ENCODE measurements at regions not wholly inside any gene's neighbourhood (a gene's known extent, or its start where the extent isn't known, plus 50 kb on each side); places are given as distances from the start of the nearest gene placed in this dataset.

GRCh38 chr12:24418157-24418556, 468.7 kb upstream of the SOX5 start:
- Histone ChIP-seq H3K27me3 (ENCODE audit: control insufficient read depth in 2 of 2, insufficient read depth in 2 of 2, low read length in 2 of 2) (no peaks in the 10 kb centered on the region), H3K4me3 (no peak overlapping the region), H3K9me1 (ENCODE audit: control insufficient read depth, insufficient read depth, low read length) (no peaks in the 10 kb centered on the region), H2AFZ (ENCODE audit: low read depth, low read length) (no peak overlapping the region), H3K36me3 (ENCODE audit: control insufficient read depth, insufficient read depth, low read length) (no peaks in the 10 kb centered on the region), H3K9me3 (replicated peaks; ENCODE audit: control insufficient read depth, insufficient read depth, low read depth, low read length) (no peaks in the 10 kb centered on the region), H3K79me2 (ENCODE audit: control insufficient read depth, insufficient read depth, low read length) (no peaks in the 10 kb centered on the region), H3K9ac (ENCODE audit: insufficient read depth in 1 of 2, low read depth in 2 of 2, low read length in 2 of 2) (no peak overlapping the region), H3K4me2 (ENCODE audit: insufficient read depth, low read length) (no peak overlapping the region), H3K4me1 (replicated peaks in 1 of 2; ENCODE audit: control insufficient read depth in 2 of 2, insufficient read depth in 2 of 2, low read length in 2 of 2) (no peaks in the 10 kb centered on the region), H3K27ac (ENCODE audit: extremely low read depth, low read depth, low read length) (no peak overlapping the region), H4K20me1 (replicated peaks; ENCODE audit: control insufficient read depth, insufficient read depth, low read length) (no peaks in the 10 kb centered on the region)
- in situ Hi-C loops (cut with MboI) (no loop called here), intact Hi-C loops (cut with micrococcal nuclease) (no loop called here)
- ATAC-seq (no peak), DNase-seq (ENCODE audit: extremely low read depth in 1 of 4, low spot score in 3 of 4) (no peak), FAIRE-seq (no peak)
- ChIA-PET CTCF (ENCODE audit: low intra/inter-chr PET ratio) (no interaction called here), POLR2A (no interaction called here)
- TF ChIP-seq NR3C1 (CRISPR knock-in tag; IDR thresholded peaks at IDR 0.05) (no peak), FUS (optimal IDR thresholded peaks at IDR 0.05; ENCODE audit: low read depth, low read length) (no peak), KHSRP (IDR thresholded peaks at IDR 0.05) (no peak), PCBP2 (IDR thresholded peaks at IDR 0.05; ENCODE audit: low read depth, low read length, poor library complexity, severe bottlenecking) (no peak), ZNF384 (IDR thresholded peaks at IDR 0.05; ENCODE audit: low read depth, low read length) (no peak), PHB2 (IDR thresholded peaks at IDR 0.05; ENCODE audit: low read depth) (no peak), FOS (IDR thresholded peaks at IDR 0.05; ENCODE audit: extremely low read depth, insufficient read length) (no peak), WHSC1 (IDR thresholded peaks at IDR 0.05; ENCODE audit: low read length) (no peak), ZNF3 (CRISPR knock-in tag; IDR thresholded peaks at IDR 0.05) (no peak), SLC30A9 (CRISPR knock-in tag; IDR thresholded peaks at IDR 0.05) (no peak), MAFF (IDR thresholded peaks at IDR 0.05; ENCODE audit: low read length) (no peak), MTA2 (IDR thresholded peaks at IDR 0.05; ENCODE audit: low read depth) (no peak), BCL6 (CRISPR knock-in tag; IDR thresholded peaks at IDR 0.05) (no peak)
- TF ChIP-seq, protein P1, sequence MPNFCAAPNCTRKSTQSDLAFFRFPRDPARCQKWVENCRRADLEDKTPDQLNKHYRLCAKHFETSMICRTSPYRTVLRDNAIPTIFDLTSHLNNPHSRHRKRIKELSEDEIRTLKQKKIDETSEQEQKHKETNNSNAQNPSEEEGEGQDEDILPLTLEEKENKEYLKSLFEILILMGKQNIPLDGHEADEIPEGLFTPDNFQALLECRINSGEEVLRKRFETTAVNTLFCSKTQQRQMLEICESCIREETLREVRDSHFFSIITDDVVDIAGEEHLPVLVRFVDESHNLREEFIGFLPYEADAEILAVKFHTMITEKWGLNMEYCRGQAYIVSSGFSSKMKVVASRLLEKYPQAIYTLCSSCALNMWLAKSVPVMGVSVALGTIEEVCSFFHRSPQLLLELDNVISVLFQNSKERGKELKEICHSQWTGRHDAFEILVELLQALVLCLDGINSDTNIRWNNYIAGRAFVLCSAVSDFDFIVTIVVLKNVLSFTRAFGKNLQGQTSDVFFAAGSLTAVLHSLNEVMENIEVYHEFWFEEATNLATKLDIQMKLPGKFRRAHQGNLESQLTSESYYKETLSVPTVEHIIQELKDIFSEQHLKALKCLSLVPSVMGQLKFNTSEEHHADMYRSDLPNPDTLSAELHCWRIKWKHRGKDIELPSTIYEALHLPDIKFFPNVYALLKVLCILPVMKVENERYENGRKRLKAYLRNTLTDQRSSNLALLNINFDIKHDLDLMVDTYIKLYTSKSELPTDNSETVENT (CRISPR knock-in tag; IDR thresholded peaks at IDR 0.05): no peak
- TF ChIP-seq, protein P2, sequence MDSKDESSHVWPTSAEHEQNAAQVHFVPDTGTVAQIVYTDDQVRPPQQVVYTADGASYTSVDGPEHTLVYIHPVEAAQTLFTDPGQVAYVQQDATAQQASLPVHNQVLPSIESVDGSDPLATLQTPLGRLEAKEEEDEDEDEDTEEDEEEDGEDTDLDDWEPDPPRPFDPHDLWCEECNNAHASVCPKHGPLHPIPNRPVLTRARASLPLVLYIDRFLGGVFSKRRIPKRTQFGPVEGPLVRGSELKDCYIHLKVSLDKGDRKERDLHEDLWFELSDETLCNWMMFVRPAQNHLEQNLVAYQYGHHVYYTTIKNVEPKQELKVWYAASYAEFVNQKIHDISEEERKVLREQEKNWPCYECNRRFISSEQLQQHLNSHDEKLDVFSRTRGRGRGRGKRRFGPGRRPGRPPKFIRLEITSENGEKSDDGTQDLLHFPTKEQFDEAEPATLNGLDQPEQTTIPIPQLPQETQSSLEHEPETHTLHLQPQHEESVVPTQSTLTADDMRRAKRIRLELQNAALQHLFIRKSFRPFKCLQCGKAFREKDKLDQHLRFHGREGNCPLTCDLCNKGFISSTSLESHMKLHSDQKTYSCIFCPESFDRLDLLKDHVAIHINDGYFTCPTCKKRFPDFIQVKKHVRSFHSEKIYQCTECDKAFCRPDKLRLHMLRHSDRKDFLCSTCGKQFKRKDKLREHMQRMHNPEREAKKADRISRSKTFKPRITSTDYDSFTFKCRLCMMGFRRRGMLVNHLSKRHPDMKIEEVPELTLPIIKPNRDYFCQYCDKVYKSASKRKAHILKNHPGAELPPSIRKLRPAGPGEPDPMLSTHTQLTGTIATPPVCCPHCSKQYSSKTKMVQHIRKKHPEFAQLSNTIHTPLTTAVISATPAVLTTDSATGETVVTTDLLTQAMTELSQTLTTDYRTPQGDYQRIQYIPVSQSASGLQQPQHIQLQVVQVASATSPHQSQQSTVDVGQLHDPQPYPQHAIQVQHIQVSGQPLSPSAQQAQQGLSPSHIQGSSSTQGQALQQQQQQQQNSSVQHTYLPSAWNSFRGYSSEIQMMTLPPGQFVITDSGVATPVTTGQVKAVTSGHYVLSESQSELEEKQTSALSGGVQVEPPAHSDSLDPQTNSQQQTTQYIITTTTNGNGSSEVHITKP (IDR thresholded peaks at IDR 0.05; ENCODE audit: partially characterized antibody): no peak
- TF ChIP-seq, protein P3, sequence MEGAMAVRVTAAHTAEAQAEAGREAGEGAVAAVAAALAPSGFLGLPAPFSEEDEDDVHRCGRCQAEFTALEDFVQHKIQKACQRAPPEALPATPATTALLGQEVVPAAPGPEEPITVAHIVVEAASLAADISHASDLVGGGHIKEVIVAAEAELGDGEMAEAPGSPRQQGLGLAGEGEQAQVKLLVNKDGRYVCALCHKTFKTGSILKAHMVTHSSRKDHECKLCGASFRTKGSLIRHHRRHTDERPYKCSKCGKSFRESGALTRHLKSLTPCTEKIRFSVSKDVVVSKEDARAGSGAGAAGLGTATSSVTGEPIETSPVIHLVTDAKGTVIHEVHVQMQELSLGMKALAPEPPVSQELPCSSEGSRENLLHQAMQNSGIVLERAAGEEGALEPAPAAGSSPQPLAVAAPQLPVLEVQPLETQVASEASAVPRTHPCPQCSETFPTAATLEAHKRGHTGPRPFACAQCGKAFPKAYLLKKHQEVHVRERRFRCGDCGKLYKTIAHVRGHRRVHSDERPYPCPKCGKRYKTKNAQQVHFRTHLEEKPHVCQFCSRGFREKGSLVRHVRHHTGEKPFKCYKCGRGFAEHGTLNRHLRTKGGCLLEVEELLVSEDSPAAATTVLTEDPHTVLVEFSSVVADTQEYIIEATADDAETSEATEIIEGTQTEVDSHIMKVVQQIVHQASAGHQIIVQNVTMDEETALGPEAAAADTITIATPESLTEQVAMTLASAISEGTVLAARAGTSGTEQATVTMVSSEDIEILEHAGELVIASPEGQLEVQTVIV (CRISPR knock-in tag; IDR thresholded peaks at IDR 0.05; ENCODE audit: borderline replicate concordance): no peak
- 0% methylated on average over 1 of the region's 1 CpG for WGBS (ENCODE audit: insufficient coverage, low coverage, missing lambda C conversion rate)
- BruUV-seq (replicated peaks): no TSS peak
